ENCODE measurements at regions not wholly inside any gene's neighbourhood (a gene's known extent, or its start where the extent isn't known, plus 50 kb on each side); places are given as distances from the start of the nearest gene placed in this dataset.

DNA sequence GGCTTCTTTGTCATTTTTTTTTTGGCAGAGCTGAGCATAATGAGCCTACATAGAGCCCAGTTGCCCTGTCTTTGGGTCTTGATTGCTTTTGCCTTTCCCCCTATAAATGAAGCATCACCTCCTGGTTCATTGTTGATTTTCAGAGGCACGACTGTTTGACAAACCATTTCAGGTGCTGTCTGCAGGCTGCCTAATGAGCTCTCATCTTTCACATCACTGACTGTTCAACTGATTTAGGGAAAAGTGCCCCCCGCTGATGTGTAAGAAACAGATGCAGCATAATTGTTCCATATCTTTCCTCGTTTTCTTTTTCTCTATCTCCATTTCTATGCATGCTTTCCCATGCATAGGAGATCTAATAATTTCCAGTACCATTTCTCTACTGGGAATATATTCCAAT, 338.6 kb downstream of the TMEM38B start:
- TF ChIP-seq, protein P1, sequence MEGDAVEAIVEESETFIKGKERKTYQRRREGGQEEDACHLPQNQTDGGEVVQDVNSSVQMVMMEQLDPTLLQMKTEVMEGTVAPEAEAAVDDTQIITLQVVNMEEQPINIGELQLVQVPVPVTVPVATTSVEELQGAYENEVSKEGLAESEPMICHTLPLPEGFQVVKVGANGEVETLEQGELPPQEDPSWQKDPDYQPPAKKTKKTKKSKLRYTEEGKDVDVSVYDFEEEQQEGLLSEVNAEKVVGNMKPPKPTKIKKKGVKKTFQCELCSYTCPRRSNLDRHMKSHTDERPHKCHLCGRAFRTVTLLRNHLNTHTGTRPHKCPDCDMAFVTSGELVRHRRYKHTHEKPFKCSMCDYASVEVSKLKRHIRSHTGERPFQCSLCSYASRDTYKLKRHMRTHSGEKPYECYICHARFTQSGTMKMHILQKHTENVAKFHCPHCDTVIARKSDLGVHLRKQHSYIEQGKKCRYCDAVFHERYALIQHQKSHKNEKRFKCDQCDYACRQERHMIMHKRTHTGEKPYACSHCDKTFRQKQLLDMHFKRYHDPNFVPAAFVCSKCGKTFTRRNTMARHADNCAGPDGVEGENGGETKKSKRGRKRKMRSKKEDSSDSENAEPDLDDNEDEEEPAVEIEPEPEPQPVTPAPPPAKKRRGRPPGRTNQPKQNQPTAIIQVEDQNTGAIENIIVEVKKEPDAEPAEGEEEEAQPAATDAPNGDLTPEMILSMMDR (IDR thresholded peaks at IDR 0.05; ENCODE audit: poor library complexity), result no peak
- TF ChIP-seq EZH2 (IDR thresholded peaks at IDR 0.05; ENCODE audit: borderline replicate concordance), result no peak

All from hepatocyte (in vitro differentiated cells).